WTC11 (cell line): ENCODE measurements at regions not wholly inside any gene's neighbourhood (a gene's known extent, or its start where the extent isn't known, plus 50 kb on each side); places are given as distances from the start of the nearest gene placed in this dataset.
A peak's percentile ranks its signal among the peaks of the same experiment; 100 is the strongest.

Experiments used
- ATAC-seq: fragments of 200-7000 bp; cut with Tn5 transposase; 2 replicates; pipeline ENCODE4 v1.10.0; 2021; ENCODE audit warnings: mild to moderate bottlenecking, moderate library complexity
- CTCF ChIA-PET: fragments of 300-600 bp; sonication (Branson Sonifier 250); formaldehyde crosslinking; loops from one replicate; lab custom pipeline; 2021; ENCODE audit warnings: antibody characterized with exemption; lab: Charles Lee
- POLR2A ChIA-PET: fragments of 350-600 bp; sonication (Branson Sonifier 250); formaldehyde crosslinking; loops from one replicate; lab custom pipeline; 2021; ENCODE audit warnings: antibody characterized with exemption; lab: Charles Lee
- DNase-seq: peaks from one replicate; pipeline ENCODE4 v3.0.0; 2021; ENCODE audit warnings: low spot score
- H3K27ac Mint-ChIP-seq: 2 replicates; pipeline ENCODE4 v1.8.0; 2021; ENCODE audit warnings: mixed read lengths
- H3K27me3 Mint-ChIP-seq: 2 replicates; pipeline ENCODE4 v1.8.0; 2021; ENCODE audit warnings: low read depth, mild to moderate bottlenecking, moderate library complexity, mixed read lengths
- H3K36me3 Mint-ChIP-seq: 2 replicates; pipeline ENCODE4 v1.8.0; 2021; ENCODE audit warnings: mixed read lengths
- H3K4me1 Mint-ChIP-seq: 2 replicates; pipeline ENCODE4 v1.8.0; 2022; ENCODE audit warnings: mixed read lengths
- H3K4me3 Mint-ChIP-seq: 2 replicates; pipeline ENCODE4 v1.8.0; 2021; ENCODE audit warnings: mild to moderate bottlenecking, moderate library complexity, mixed read lengths
- H3K9me3 Mint-ChIP-seq: 2 replicates; pipeline ENCODE4 v1.8.0; 2021; ENCODE audit warnings: mixed read lengths
- CREM ChIP-seq: sonication (generic); formaldehyde crosslinking; IDR thresholded peaks from 2 replicates; pipeline ENCODE4 v1.8.1; 2022; ENCODE audit warnings: mild to moderate bottlenecking, missing genetic modification reagents, moderate library complexity
- FOXK1 ChIP-seq: sonication (generic); formaldehyde crosslinking; IDR thresholded peaks from 2 replicates; pipeline ENCODE4 v1.8.0; 2022; ENCODE audit warnings: mild to moderate bottlenecking, moderate library complexity, missing genetic modification reagents
- FOXP1 ChIP-seq: sonication (generic); formaldehyde crosslinking; IDR thresholded peaks from 2 replicates; pipeline ENCODE4 v1.8.0; 2022; ENCODE audit warnings: missing genetic modification reagents, mild to moderate bottlenecking, moderate library complexity, borderline replicate concordance
- GTF2I ChIP-seq: fragments of 250-450 bp; sonication (Bioruptor Pico); conservative IDR thresholded peaks from 2 replicates; pipeline ENCODE4 v1.4.0; 2021; ENCODE audit warnings: mild to moderate bottlenecking
- HMGA2 ChIP-seq: fragments of 250-450 bp; sonication (Bioruptor Pico); IDR thresholded peaks from 2 replicates; pipeline ENCODE4 v1.4.0; 2021; ENCODE audit warnings: mild to moderate bottlenecking, moderate library complexity
- KAT7 ChIP-seq: sonication (generic); formaldehyde crosslinking; IDR thresholded peaks from 2 replicates; pipeline ENCODE4 v1.8.1; 2023; ENCODE audit warnings: missing genetic modification reagents, mild to moderate bottlenecking, borderline replicate concordance
- MAX ChIP-seq: sonication (generic); formaldehyde crosslinking; IDR thresholded peaks from 2 replicates; pipeline ENCODE4 v1.8.0; 2022; ENCODE audit warnings: mild to moderate bottlenecking, missing genetic modification reagents
- MYBL2 ChIP-seq: sonication (generic); formaldehyde crosslinking; IDR thresholded peaks from 2 replicates; pipeline ENCODE4 v1.8.1; 2023; ENCODE audit warnings: mild to moderate bottlenecking, moderate library complexity, missing genetic modification reagents
- NFYB ChIP-seq: sonication (generic); formaldehyde crosslinking; conservative IDR thresholded peaks from 2 replicates; pipeline ENCODE4 v1.8.0; 2022; ENCODE audit warnings: low read depth, missing genetic modification reagents
- NR2C2 ChIP-seq: sonication (generic); formaldehyde crosslinking; IDR thresholded peaks from 2 replicates; pipeline ENCODE4 v1.8.0; 2022; ENCODE audit warnings: mild to moderate bottlenecking, missing genetic modification reagents
- NR3C1 ChIP-seq: sonication (generic); formaldehyde crosslinking; conservative IDR thresholded peaks from 2 replicates; pipeline ENCODE4 v1.8.1; 2023; ENCODE audit warnings: low read depth, mild to moderate bottlenecking, missing genetic modification reagents
- PRDM15 ChIP-seq: sonication (generic); formaldehyde crosslinking; IDR thresholded peaks from 2 replicates; pipeline ENCODE4 v1.8.0; 2022; ENCODE audit warnings: missing genetic modification reagents
- TCF7 ChIP-seq: sonication (generic); formaldehyde crosslinking; IDR thresholded peaks from 2 replicates; pipeline ENCODE4 v1.8.0; 2022; ENCODE audit warnings: mild to moderate bottlenecking, low read depth, missing genetic modification reagents, moderate library complexity
- TEAD4 ChIP-seq: sonication (generic); formaldehyde crosslinking; IDR thresholded peaks from 2 replicates; pipeline ENCODE4 v1.8.0; 2022; ENCODE audit warnings: mild to moderate bottlenecking, missing genetic modification reagents
- ZBTB21 ChIP-seq: sonication (generic); formaldehyde crosslinking; IDR thresholded peaks from 2 replicates; pipeline ENCODE4 v1.8.1; 2023; ENCODE audit warnings: mild to moderate bottlenecking, missing genetic modification reagents, borderline replicate concordance
- ZNF138 ChIP-seq: sonication (generic); formaldehyde crosslinking; conservative IDR thresholded peaks from 2 replicates; pipeline ENCODE4 v1.8.1; 2022; ENCODE audit warnings: mild to moderate bottlenecking, moderate library complexity, missing genetic modification reagents
- ZNF423 ChIP-seq: fragments of 250-450 bp; sonication (Bioruptor Pico); IDR thresholded peaks from 2 replicates; pipeline ENCODE4 v2.1.2; 2022; ENCODE audit warnings: mild to moderate bottlenecking, moderate library complexity
- ZNF425 ChIP-seq: fragments of 250-450 bp; sonication (Bioruptor Pico); conservative IDR thresholded peaks from 2 replicates; pipeline ENCODE4 v1.9.0; 2021; ENCODE audit warnings: mild to moderate bottlenecking
- ZNF512 ChIP-seq: sonication (generic); formaldehyde crosslinking; IDR thresholded peaks from 2 replicates; pipeline ENCODE4 v1.8.1; 2022; ENCODE audit warnings: missing genetic modification reagents, borderline replicate concordance
- TF ChIP-seq, protein P1 (sequence below): fragments of 250-450 bp; sonication (Bioruptor Pico); IDR thresholded peaks from 2 replicates; pipeline ENCODE4 v2.1.2; 2022; ENCODE audit warnings: mild to moderate bottlenecking, moderate library complexity
- TF ChIP-seq, protein P2 (sequence below): sonication (generic); formaldehyde crosslinking; IDR thresholded peaks from 2 replicates; pipeline ENCODE4 v1.8.1; 2023; ENCODE audit warnings: mild to moderate bottlenecking, moderate library complexity, missing genetic modification reagents

- Mint-ChIP-seq H3K4me3 (no peak overlapping the region), H3K27ac (no peak overlapping the region)
- CTCF ChIA-PET, result interaction anchor here (0.5 to 3.5 kb wide), 2 partner anchors 45 kb away, joined by 3 to 9 read pairs; no protein-coding TSS in a partner anchor
These were observed 125.9 kb downstream of the ZNF664 start for GRCh38 chr12:124098887-124099286.

DNA sequence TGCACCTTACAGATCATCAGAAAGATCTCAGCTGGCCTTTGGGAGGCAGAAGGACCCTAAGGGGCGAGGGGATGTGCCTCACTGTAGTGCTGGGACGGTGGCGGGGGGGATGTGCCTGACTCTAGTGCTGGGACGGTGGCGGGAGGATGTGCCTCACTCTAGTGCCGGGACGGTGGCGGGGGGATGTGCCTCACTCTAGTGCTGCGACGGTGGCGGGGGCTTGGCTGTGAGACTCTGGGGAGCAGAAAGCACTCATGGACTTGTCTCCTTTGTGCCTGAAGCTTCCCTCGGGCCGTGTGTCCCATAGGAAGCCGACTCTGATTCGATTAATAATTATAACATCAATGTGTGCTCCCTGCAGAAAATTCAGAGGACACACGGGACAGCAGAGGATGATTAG is 126.6 kb downstream of the ZNF664 start:
- Mint-ChIP-seq H3K27ac (no peak overlapping the region), H3K4me3 (no peak overlapping the region), H3K27me3 (peaks cover 18% of the 10 kb centered on the region), H3K4me1 (peaks cover 10% of the 10 kb centered on the region), H3K9me3 (peaks cover 28% of the 10 kb centered on the region), H3K36me3 (peaks cover 21% of the 10 kb centered on the region)
- POLR2A ChIA-PET, result no interaction called here
- TF ChIP-seq NR2C2 (CRISPR knock-in tag), result no peak
- no peak for TF ChIP-seq HMGA2
- no peak for TF ChIP-seq ZBTB21
- no peak for TF ChIP-seq ZNF138 (CRISPR knock-in tag)
- TF ChIP-seq NFYB, result no peak
- no peak for TF ChIP-seq FOXP1 (CRISPR knock-in tag)
- no peak for TF ChIP-seq CREM (CRISPR knock-in tag)
- DNase-seq (no peak), ATAC-seq (no peak)
- CTCF ChIA-PET, result interaction anchor here (0.5 to 3.5 kb wide), 2 partner anchors 31 to 46 kb away, joined by 6 to 9 read pairs; no protein-coding TSS in a partner anchor

More at GRCh38 chr12:124098887-124099286, 125.9 kb downstream of the ZNF664 start:
- peaks cover 26% of the 10 kb centered on the region for H3K9me3 Mint-ChIP-seq
- peaks cover 19% of the 10 kb centered on the region for H3K36me3 Mint-ChIP-seq
- DNase-seq (no peak), ATAC-seq (no peak)
- peaks cover 10% of the 10 kb centered on the region for H3K4me1 Mint-ChIP-seq
- POLR2A ChIA-PET, result no interaction called here
- TF ChIP-seq ZNF423 (CRISPR knock-in tag), result no peak
- no peak for TF ChIP-seq TCF7
- TF ChIP-seq TEAD4, result no peak
- H3K27me3 Mint-ChIP-seq, result peaks cover 18% of the 10 kb centered on the region

- Mint-ChIP-seq H3K27me3 (peaks cover 18% of the 10 kb centered on the region), H3K27ac (peak overlapping the region; percentile 30; the same call in 1 of the 2 replicates), H3K4me1 (peaks cover 10% of the 10 kb centered on the region), H3K4me3 (no peak overlapping the region), H3K9me3 (peaks cover 36% of the 10 kb centered on the region), H3K36me3 (peaks cover 29% of the 10 kb centered on the region)
- DNase-seq, result no peak
- no peak for ATAC-seq
- POLR2A ChIA-PET, result no interaction called here
- CTCF ChIA-PET, result interaction anchor here (3.5 kb wide), 1 partner anchor 47 kb away, joined by 9 read pairs; no protein-coding TSS in a partner anchor
- TF ChIP-seq, protein P1, sequence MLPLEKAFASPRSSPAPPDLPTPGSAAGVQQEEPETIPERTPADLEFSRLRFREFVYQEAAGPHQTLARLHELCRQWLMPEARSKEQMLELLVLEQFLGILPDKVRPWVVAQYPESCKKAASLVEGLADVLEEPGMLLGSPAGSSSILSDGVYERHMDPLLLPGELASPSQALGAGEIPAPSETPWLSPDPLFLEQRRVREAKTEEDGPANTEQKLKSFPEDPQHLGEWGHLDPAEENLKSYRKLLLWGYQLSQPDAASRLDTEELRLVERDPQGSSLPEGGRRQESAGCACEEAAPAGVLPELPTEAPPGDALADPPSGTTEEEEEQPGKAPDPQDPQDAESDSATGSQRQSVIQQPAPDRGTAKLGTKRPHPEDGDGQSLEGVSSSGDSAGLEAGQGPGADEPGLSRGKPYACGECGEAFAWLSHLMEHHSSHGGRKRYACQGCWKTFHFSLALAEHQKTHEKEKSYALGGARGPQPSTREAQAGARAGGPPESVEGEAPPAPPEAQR (CRISPR knock-in tag), result no peak
- TF ChIP-seq ZNF425 (CRISPR knock-in tag), result no peak
- TF ChIP-seq NR3C1, result no peak
- no peak for TF ChIP-seq KAT7 (CRISPR knock-in tag)
- TF ChIP-seq MYBL2 (CRISPR knock-in tag), result no peak
- no peak for TF ChIP-seq FOXK1 (CRISPR knock-in tag)
- TF ChIP-seq MAX (CRISPR knock-in tag), result no peak
- TF ChIP-seq GTF2I (CRISPR knock-in tag), result no peak
- TF ChIP-seq, protein P2, sequence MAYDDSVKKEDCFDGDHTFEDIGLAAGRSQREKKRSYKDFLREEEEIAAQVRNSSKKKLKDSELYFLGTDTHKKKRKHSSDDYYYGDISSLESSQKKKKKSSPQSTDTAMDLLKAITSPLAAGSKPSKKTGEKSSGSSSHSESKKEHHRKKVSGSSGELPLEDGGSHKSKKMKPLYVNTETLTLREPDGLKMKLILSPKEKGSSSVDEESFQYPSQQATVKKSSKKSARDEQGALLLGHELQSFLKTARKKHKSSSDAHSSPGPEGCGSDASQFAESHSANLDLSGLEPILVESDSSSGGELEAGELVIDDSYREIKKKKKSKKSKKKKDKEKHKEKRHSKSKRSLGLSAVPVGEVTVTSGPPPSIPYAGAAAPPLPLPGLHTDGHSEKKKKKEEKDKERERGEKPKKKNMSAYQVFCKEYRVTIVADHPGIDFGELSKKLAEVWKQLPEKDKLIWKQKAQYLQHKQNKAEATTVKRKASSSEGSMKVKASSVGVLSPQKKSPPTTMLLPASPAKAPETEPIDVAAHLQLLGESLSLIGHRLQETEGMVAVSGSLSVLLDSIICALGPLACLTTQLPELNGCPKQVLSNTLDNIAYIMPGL (CRISPR knock-in tag), result no peak
- TF ChIP-seq ZNF512 (CRISPR knock-in tag), result no peak
- no peak for TF ChIP-seq PRDM15
These were observed 127.7 kb downstream of the ZNF664 start for GRCh38 chr12:124100572-124101178.
